A673 (cell line): ENCODE measurements at regions not wholly inside any gene's neighbourhood (a gene's known extent, or its start where the extent isn't known, plus 50 kb on each side); places are given as distances from the start of the nearest gene placed in this dataset.

Experiments
- EZH2 ChIP-seq: fragments of 200-600 bp; sonication (generic); IDR thresholded peaks from 2 replicates; pipeline ENCODE4 v1.6.1; 2017; ENCODE audit warnings: borderline replicate concordance, low read depth, mild to moderate bottlenecking, mixed read lengths, antibody characterized with exemption, low read length; ENCODE audit not compliant: poor library complexity, severe bottlenecking
- TF ChIP-seq, protein P1 (sequence below): fragments of 300-800, 200-600 bp; sonication (generic); conservative IDR thresholded peaks from 2 replicates; pipeline ENCODE4 v1.5.1; 2017; ENCODE audit warnings: low read depth, mild to moderate bottlenecking, antibody characterized with exemption, low read length, moderate library complexity, mixed read lengths

- TF ChIP-seq, protein P1, sequence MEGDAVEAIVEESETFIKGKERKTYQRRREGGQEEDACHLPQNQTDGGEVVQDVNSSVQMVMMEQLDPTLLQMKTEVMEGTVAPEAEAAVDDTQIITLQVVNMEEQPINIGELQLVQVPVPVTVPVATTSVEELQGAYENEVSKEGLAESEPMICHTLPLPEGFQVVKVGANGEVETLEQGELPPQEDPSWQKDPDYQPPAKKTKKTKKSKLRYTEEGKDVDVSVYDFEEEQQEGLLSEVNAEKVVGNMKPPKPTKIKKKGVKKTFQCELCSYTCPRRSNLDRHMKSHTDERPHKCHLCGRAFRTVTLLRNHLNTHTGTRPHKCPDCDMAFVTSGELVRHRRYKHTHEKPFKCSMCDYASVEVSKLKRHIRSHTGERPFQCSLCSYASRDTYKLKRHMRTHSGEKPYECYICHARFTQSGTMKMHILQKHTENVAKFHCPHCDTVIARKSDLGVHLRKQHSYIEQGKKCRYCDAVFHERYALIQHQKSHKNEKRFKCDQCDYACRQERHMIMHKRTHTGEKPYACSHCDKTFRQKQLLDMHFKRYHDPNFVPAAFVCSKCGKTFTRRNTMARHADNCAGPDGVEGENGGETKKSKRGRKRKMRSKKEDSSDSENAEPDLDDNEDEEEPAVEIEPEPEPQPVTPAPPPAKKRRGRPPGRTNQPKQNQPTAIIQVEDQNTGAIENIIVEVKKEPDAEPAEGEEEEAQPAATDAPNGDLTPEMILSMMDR: no peak
- no peak for TF ChIP-seq EZH2
Measured at GRCh38 chr6:121896771-121897170, 461.3 kb downstream of the GJA1 start.
